ENCODE measurements at regions not wholly inside any gene's neighbourhood (a gene's known extent, or its start where the extent isn't known, plus 50 kb on each side); places are given as distances from the start of the nearest gene placed in this dataset.

- no peak for TF ChIP-seq EZH2 (IDR thresholded peaks at IDR 0.05)
- TF ChIP-seq POLR2AphosphoS5 (IDR thresholded peaks at IDR 0.05; ENCODE audit: borderline replicate concordance, low read depth, low read length): no peak
- no peak for TF ChIP-seq FOXP2 (optimal IDR thresholded peaks at IDR 0.05; ENCODE audit: control extremely low read depth, extremely low read length, insufficient read depth)
These were observed 116.5 kb downstream of the UCHL1 start for GRCh38 chr4:41373221-41373620.
